ENCODE measurements at regions not wholly inside any gene's neighbourhood (a gene's known extent, or its start where the extent isn't known, plus 50 kb on each side); places are given as distances from the start of the nearest gene placed in this dataset.

DNA sequence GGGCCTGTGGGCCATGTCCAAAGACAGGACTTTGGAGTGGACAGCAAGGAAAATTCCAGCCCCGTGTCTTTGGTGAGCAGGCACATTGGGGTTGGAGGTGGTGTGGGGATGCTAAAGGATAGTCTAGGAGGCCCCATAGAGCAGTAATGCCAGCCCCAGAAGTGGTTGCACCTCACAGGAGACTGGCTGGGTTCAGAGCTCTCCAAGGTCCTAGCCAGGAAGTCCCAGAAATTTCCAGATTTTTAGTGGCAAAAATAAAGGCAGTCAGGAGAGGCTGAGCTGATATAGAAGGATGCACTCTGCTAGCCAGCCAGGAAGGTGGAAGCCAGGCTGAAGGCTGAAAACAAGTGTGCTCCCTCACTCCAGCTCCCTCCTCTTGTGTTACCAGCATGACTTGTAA lies 144.0 kb upstream of the KCND3 start:
- ATAC-seq (no peak), FAIRE-seq (no peak), DNase-seq (ENCODE audit: extremely low read depth in 1 of 4, low spot score in 3 of 4) (no peak)
- intact Hi-C loops (cut with micrococcal nuclease) (no loop called here), in situ Hi-C loops (cut with MboI) (no loop called here)
- H3K27me3 ChIP-seq (ENCODE audit: control insufficient read depth in 2 of 2, insufficient read depth in 2 of 2, low read length in 2 of 2), result no peaks in the 10 kb centered on the region
- no peak for TF ChIP-seq ZNF232 (CRISPR knock-in tag; IDR thresholded peaks at IDR 0.05)
- TF ChIP-seq, protein P1, sequence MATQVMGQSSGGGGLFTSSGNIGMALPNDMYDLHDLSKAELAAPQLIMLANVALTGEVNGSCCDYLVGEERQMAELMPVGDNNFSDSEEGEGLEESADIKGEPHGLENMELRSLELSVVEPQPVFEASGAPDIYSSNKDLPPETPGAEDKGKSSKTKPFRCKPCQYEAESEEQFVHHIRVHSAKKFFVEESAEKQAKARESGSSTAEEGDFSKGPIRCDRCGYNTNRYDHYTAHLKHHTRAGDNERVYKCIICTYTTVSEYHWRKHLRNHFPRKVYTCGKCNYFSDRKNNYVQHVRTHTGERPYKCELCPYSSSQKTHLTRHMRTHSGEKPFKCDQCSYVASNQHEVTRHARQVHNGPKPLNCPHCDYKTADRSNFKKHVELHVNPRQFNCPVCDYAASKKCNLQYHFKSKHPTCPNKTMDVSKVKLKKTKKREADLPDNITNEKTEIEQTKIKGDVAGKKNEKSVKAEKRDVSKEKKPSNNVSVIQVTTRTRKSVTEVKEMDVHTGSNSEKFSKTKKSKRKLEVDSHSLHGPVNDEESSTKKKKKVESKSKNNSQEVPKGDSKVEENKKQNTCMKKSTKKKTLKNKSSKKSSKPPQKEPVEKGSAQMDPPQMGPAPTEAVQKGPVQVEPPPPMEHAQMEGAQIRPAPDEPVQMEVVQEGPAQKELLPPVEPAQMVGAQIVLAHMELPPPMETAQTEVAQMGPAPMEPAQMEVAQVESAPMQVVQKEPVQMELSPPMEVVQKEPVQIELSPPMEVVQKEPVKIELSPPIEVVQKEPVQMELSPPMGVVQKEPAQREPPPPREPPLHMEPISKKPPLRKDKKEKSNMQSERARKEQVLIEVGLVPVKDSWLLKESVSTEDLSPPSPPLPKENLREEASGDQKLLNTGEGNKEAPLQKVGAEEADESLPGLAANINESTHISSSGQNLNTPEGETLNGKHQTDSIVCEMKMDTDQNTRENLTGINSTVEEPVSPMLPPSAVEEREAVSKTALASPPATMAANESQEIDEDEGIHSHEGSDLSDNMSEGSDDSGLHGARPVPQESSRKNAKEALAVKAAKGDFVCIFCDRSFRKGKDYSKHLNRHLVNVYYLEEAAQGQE (IDR thresholded peaks at IDR 0.05; ENCODE audit: borderline replicate concordance), result 0 out of 2 replicates have a peak, but pooled peaks have one; percentile 22
- TF ChIP-seq, protein P1 (CRISPR knock-in tag; IDR thresholded peaks at IDR 0.05; ENCODE audit: low read depth), result no peak
- no peak overlapping the region for H3K4me2 ChIP-seq (ENCODE audit: insufficient read depth, low read length)
- no peaks in the 10 kb centered on the region for H3K9me3 ChIP-seq (replicated peaks; ENCODE audit: control insufficient read depth, insufficient read depth, low read depth, low read length)
- 0% methylated on average over 1 of the region's 1 CpG for WGBS (ENCODE audit: insufficient coverage, low coverage, missing lambda C conversion rate)
- CTCF ChIA-PET (ENCODE audit: low intra/inter-chr PET ratio), result no interaction called here
- H3K9ac ChIP-seq (ENCODE audit: insufficient read depth in 1 of 2, low read depth in 2 of 2, low read length in 2 of 2), result no peak overlapping the region
- H3K4me3 ChIP-seq, result no peak overlapping the region
- H3K27ac ChIP-seq (ENCODE audit: extremely low read depth, low read depth, low read length), result no peak overlapping the region
- POLR2A ChIA-PET, result interaction anchor here (0.6 kb wide), 1 partner anchor 104 kb away, joined by 3 read pairs; no protein-coding TSS in a partner anchor
- no peaks in the 10 kb centered on the region for H3K36me3 ChIP-seq (ENCODE audit: control insufficient read depth, insufficient read depth, low read length)
- no peaks in the 10 kb centered on the region for H3K9me1 ChIP-seq (ENCODE audit: control insufficient read depth, insufficient read depth, low read length)
- H3K4me1 ChIP-seq (replicated peaks in 1 of 2; ENCODE audit: control insufficient read depth in 2 of 2, insufficient read depth in 2 of 2, low read length in 2 of 2), result no peaks in the 10 kb centered on the region
- no peak overlapping the region for H2AFZ ChIP-seq (ENCODE audit: low read depth, low read length)
- H4K20me1 ChIP-seq (replicated peaks; ENCODE audit: control insufficient read depth, insufficient read depth, low read length), result no peaks in the 10 kb centered on the region; the same call in 1 of the 2 replicates
- BruUV-seq (replicated peaks), result no TSS peak
- H3K79me2 ChIP-seq (ENCODE audit: control insufficient read depth, insufficient read depth, low read length), result no peaks in the 10 kb centered on the region

All from K562 (cell line).